NCI-H1930 (cell line): ENCODE measurements at regions not wholly inside any gene's neighbourhood (a gene's known extent, or its start where the extent isn't known, plus 50 kb on each side); places are given as distances from the start of the nearest gene placed in this dataset.
"Not testable (repeated sequence)": the region's sequence is repeated elsewhere in the genome, so short reads cannot be mapped to it uniquely, and the experiment has no call there.

Source experiments
- DNase-seq, 2 experiments: peaks; one replicate each; lab custom pipeline; 2025; lab: John Stamatoyannopoulos, UW

GRCh38 chr15:56811586-56811985, 78.3 kb upstream of the ZNF280D start:
- no peak for DNase-seq

GRCh38 chr15:56808160-56808559, 74.9 kb upstream of the ZNF280D start:
- no peak for DNase-seq

GRCh38 chr15:56806148-56806536, 72.8 kb upstream of the ZNF280D start:
- no peak for DNase-seq

- DNase-seq = no peak
These were observed 72.3 kb upstream of the ZNF280D start for GRCh38 chr15:56805466-56806147.

- DNase-seq = no peak
These were observed 71.6 kb upstream of the ZNF280D start for GRCh38 chr15:56804938-56805337.

- no peak for DNase-seq
These were observed 71.0 kb upstream of the ZNF280D start for GRCh38 chr15:56804279-56804678.

GRCh38 chr15:56802161-56802560, 68.9 kb upstream of the ZNF280D start:
- DNase-seq = no peak

GRCh38 chr15:56798639-56799038, 65.3 kb upstream of the ZNF280D start:
- no peak for DNase-seq

GRCh38 chr15:56797720-56798275, 64.5 kb upstream of the ZNF280D start:
- no peak for DNase-seq

GRCh38 chr15:56795502-56795901, 62.2 kb upstream of the ZNF280D start:
- no peak for DNase-seq

GRCh38 chr15:56794553-56795329, 61.4 kb upstream of the ZNF280D start:
- no peak for DNase-seq

- no peak for DNase-seq
These were observed 60.9 kb upstream of the ZNF280D start for GRCh38 chr15:56794165-56794552.

GRCh38 chr15:56792211-56792610, 58.9 kb upstream of the ZNF280D start:
- DNase-seq = no peak

- not testable (repeated sequence) for DNase-seq
These were observed 58.2 kb upstream of the ZNF280D start for GRCh38 chr15:56791521-56791920.

- DNase-seq = no peak
These were observed 55.0 kb upstream of the ZNF280D start for GRCh38 chr15:56788359-56788758.

- no peak for DNase-seq
These were observed 53.7 kb upstream of the ZNF280D start for GRCh38 chr15:56786966-56787365.

- DNase-seq = no peak
These were observed 50.8 kb upstream of the ZNF280D start for GRCh38 chr15:56783857-56784661.

GRCh38 chr15:56783156-56783856, 50.0 kb upstream of the ZNF280D start:
- no peak for DNase-seq
